Ureter (tissue), 1 donor: ENCODE measurements at regions not wholly inside any gene's neighbourhood (a gene's known extent, or its start where the extent isn't known, plus 50 kb on each side); places are given as distances from the start of the nearest gene placed in this dataset.

Experiments used
- DNase-seq: peaks from one replicate; pipeline ENCODE4 v3.0.0-alpha.2; 2020; ENCODE audit warnings: low spot score
- donor health status: DM: yes; HTN: yes; CAD: no.

- no peak for DNase-seq
Observed at GRCh38 chr22:48887394-48888332, 940.0 kb downstream of the BRD1 start.

- DNase-seq: peak; percentile 38
Observed at GRCh38 chr22:48886604-48887393, 940.9 kb downstream of the BRD1 start.

GRCh38 chr22:48885919-48886305 lies 941.8 kb downstream of the BRD1 start:
- DNase-seq: peak; percentile 9

DNA sequence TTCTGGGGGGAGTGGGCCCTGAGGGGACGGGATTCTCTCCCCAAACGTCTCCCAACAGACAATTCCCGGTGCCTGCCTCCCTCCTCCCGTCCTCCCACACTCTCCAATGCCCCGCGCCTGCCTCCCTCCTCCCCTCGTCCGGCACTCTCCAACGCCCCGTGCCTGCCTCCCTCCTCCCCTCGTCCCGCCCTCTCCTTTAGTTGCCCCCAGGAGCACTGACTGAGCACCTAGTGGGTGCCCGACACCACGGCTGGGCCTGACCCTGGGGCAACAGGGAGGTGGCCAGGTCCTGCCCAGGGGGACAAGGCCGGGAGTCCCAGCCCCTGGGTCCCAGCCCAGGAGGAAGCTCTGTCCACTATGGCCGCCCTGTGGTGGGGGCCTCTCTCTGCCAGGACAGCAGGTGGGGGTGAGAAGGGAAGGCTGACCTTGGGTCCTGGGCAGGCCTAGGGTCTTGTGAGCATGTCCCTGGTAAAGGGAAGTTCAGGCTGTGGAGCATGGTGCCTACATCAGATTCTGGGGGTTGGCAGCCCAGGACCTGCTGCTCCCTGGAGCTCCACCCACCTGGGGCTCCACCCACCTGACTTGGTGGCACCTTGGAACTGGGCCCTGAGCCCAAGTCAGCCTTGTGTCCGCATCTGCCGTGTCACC lies 942.3 kb downstream of the BRD1 start:
- peak; percentile 38 for DNase-seq

- no peak for DNase-seq
Observed at GRCh38 chr22:48884786-48885185, 942.9 kb downstream of the BRD1 start.

DNA sequence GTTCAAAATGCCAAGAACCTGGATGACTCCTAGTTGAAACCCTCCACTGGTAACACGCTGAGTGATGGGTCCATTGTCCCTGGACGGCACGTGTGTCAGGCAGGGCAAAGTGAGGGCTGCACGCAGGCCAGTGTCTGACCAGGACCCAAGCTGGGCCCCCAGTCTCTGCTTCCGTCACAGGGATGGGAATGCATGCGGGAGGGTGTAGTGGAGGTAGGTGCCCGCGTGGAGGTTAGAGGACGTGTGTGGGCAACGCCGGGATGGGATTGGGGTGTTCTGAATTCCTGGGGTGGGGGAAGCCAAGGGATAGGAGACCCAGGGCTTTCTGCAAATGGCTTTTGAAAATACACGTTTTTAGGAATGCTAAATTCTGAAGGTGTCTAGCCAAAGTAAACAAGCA lies 943.3 kb downstream of the BRD1 start:
- DNase-seq: no peak

GRCh38 chr22:48883211-48883960 lies 944.3 kb downstream of the BRD1 start:
- DNase-seq: no peak

DNA sequence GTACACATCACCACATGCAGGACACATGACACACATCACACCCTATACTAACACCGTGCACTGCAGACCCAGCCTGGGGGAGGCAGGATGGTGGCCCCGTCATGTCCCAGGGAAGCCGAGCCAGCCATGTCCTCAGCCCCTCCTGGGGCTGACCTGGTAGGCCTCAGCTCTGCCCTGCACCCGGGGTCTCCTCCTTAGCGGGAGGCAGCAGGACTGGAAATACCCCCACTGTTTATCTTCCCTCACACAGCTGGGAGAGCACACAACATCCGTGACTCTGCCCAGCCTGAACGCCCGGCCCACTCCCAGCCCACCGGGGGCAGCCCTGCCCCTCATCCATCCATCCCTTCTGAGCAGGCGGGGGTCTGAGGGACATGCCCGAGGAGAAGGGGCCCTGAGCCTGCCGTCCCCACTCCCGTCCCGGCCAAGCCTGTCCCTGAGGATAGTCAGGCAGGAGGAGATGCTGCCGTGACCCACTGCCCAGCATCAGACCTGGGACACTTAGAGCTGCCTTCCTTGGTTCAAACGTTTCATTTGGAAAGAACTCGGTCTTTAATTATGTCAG lies 945.0 kb downstream of the BRD1 start:
- no peak for DNase-seq

- DNase-seq: no peak
Observed at GRCh38 chr22:48881326-48881980, 946.2 kb downstream of the BRD1 start.

DNA sequence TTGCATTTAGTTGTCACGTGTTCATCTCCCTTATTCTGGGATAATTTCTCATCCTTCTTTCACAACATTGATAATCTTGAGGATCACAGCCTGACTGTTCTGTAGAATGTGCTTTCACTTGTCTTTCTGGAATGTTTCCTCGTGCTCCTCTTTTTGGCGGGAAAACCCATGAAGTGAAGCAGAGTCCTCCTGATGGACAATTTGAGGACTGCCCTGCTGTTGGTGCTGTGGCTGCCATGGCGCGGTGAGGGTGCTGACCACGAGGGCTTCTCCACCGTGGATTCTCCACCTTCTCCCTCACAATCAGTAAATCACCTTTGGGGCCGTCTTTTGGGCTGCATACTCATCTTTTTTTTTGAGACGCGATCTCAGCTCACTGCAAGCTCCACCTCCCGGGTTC lies 946.9 kb downstream of the BRD1 start:
- DNase-seq: no peak

GRCh38 chr22:48876951-48877350 lies 950.7 kb downstream of the BRD1 start:
- DNase-seq: no peak

- DNase-seq: no peak
Observed at GRCh38 chr22:48874956-48875355, 952.7 kb downstream of the BRD1 start.

DNA sequence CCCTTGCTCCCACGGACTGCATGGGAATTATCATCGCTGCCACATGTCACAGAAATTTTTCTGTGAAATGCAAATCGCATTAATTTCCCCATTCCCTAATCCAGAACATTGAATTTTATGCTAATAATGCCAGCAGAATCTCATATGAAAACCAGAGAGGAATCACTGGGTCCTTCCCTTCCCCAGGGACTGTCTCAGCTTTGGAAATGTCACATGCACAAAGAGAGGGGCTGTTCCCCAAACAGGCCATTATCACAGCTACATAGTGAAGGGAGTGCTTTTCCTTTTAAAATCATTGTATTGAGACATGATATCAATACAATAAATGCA lies 954.5 kb downstream of the BRD1 start:
- no peak for DNase-seq

DNA sequence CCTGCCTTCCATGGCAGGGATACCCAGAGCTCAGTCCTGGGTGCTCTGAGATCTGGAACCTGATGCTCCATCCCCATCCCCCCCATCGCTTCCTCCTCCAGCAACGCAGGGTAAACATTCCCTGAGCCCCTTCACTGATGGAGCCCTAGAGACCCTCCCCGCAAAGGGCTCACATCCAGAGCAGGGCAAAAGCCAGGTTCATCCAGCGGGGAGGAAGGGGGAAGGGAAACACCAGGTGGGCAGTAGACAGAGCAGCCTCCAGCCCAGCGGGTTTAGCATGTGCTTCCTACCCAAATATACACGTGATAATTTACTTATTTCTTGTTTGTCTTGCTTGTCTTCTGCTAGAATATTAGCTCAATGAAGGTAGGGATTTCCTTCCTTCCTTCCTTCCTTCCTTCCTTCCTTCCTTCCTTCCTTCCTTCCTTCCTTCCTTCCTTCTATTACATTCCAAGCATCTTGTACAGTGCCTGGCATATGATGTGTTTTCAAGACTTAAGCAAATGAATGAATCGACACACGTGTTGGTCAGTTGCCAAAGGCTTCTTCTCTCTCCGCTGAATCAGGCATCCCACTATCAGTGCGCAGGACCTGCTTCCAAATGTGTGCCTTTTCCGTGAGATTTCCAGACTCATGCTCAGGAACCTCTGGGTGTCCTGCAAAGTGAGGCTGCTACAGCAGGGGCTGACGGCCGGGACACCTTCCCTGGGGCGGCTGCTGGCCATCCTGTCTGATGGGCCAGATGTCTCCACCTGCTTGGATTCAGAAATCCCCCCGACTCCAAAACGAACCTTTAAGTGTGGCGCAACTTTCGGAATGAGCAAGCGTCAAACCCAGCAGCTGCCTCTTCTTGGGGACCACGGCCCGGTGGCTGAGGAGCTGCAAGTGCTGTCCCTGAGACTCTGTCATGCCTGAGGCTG lies 955.1 kb downstream of the BRD1 start:
- DNase-seq: no peak

GRCh38 chr22:48871176-48871840 lies 956.4 kb downstream of the BRD1 start:
- DNase-seq: no peak

- no peak for DNase-seq
Observed at GRCh38 chr22:48870436-48870835, 957.2 kb downstream of the BRD1 start.

DNA sequence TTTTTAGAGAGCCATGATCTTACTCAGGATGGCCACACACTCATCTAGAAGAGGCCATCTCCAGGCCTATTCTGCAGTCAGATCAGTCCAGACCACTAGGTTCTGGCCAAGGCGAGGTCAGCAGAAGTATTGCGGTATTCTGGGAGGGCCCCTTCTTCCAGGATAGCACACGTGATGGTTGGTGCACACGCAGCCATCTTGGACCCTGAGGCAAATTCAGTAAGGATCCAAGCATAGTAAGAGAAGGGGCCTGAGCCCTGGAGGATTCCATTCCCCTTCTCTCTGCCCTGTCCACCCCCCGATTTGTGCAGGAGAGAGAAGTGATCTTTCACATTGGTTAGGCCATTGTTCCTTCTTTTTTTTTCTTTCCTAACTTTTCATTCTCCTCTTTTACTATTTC lies 957.9 kb downstream of the BRD1 start:
- DNase-seq: no peak

- no peak for DNase-seq
Observed at GRCh38 chr22:48869161-48869560, 958.5 kb downstream of the BRD1 start.

- DNase-seq: no peak
Observed at GRCh38 chr22:48868554-48868953, 959.1 kb downstream of the BRD1 start.
